ENCODE measurements at regions not wholly inside any gene's neighbourhood (a gene's known extent, or its start where the extent isn't known, plus 50 kb on each side); places are given as distances from the start of the nearest gene placed in this dataset.

- no peak overlapping the region for H3K9ac ChIP-seq (ENCODE audit: insufficient read depth, low read length, poor library complexity, severe bottlenecking)
- H3K36me3 Mint-ChIP-seq: no peaks in the 10 kb centered on the region
- no peaks in the 10 kb centered on the region for H3K4me1 Mint-ChIP-seq
- no peak overlapping the region for H3K27ac Mint-ChIP-seq
- peaks cover 0 to 2% (median 0%) of the 10 kb centered on the region in 7 donors for H3K9me3 Mint-ChIP-seq
- H3K79me2 ChIP-seq (ENCODE audit: insufficient read depth, low read length): no peaks in the 10 kb centered on the region
- H3K4me3 Mint-ChIP-seq: no peak overlapping the region
- H3K27ac ChIP-seq (ENCODE audit: low read depth in 1 of 2, low read length in 2 of 2): no peak overlapping the region
- H3K36me3 ChIP-seq (replicated peaks in 1 of 2; ENCODE audit: control insufficient read depth in 1 of 2, insufficient read depth in 2 of 2, low read length in 2 of 2): no peaks in the 10 kb centered on the region
- H2AFZ ChIP-seq (ENCODE audit: insufficient read depth, low read depth, low read length, poor library complexity, severe bottlenecking): no peak overlapping the region
- no peaks in the 10 kb centered on the region for H3K27me3 ChIP-seq (ENCODE audit: control insufficient read depth in 2 of 2, insufficient read depth in 2 of 2, low read length in 2 of 2)
- no peak overlapping the region for H3K4me3 ChIP-seq (replicated peaks in 1 of 3; ENCODE audit: low read depth in 2 of 3, low read length in 3 of 3)
- no peak for TF ChIP-seq CTCF (IDR thresholded peaks at IDR 0.05)
- H3K9me3 ChIP-seq (replicated peaks in 1 of 2; ENCODE audit: control insufficient read depth in 1 of 2, insufficient read depth in 1 of 2, low read length in 2 of 2): no peaks in the 10 kb centered on the region
- H3K4me1 ChIP-seq (ENCODE audit: control insufficient read depth in 1 of 2, insufficient read depth in 2 of 2, low read length in 2 of 2): no peaks in the 10 kb centered on the region
- H3K27me3 Mint-ChIP-seq (ENCODE audit: low read depth in 3 of 3): peaks cover 4 to 6% (median 5%) of the 10 kb centered on the region in 3 donors
- WGBS (ENCODE audit: insufficient coverage): 10% methylated on average over 4 of the region's 13 CpGs
- intact Hi-C loops (cut with micrococcal nuclease): no loop called here
- no peak overlapping the region for H3K4me2 ChIP-seq (replicated peaks; ENCODE audit: extremely low read depth, low read length, poor library complexity, severe bottlenecking)
- no peak for DNase-seq
- no peaks in the 10 kb centered on the region for H4K20me1 ChIP-seq (ENCODE audit: insufficient read depth, low read length)
Measured at GRCh38 chr18:51437280-51438271, 240.1 kb upstream of the MEX3C start.

- H3K4me1 ChIP-seq (ENCODE audit: control insufficient read depth in 1 of 2, insufficient read depth in 2 of 2, low read length in 2 of 2): no peaks in the 10 kb centered on the region
- H4K20me1 ChIP-seq (ENCODE audit: insufficient read depth, low read length): no peaks in the 10 kb centered on the region
- TF ChIP-seq CTCF (IDR thresholded peaks at IDR 0.05): no peak
- Mint-ChIP-seq H3K27ac (no peak overlapping the region), H3K9me3 (peaks cover 0 to 5% (median 0%) of the 10 kb centered on the region in 7 donors), H3K27me3 (ENCODE audit: low read depth in 3 of 3) (peaks cover 5 to 7% (median 7%) of the 10 kb centered on the region in 3 donors), H3K36me3 (no peaks in the 10 kb centered on the region), H3K4me3 (no peak overlapping the region), H3K4me1 (no peaks in the 10 kb centered on the region)
- intact Hi-C loops (cut with micrococcal nuclease): no loop called here
- no peak overlapping the region for H3K27ac ChIP-seq (ENCODE audit: low read depth in 1 of 2, low read length in 2 of 2)
- no peak overlapping the region for H3K4me3 ChIP-seq (replicated peaks in 1 of 3; ENCODE audit: low read depth in 2 of 3, low read length in 3 of 3)
- H2AFZ ChIP-seq (ENCODE audit: insufficient read depth, low read depth, low read length, poor library complexity, severe bottlenecking): no peak overlapping the region
- H3K36me3 ChIP-seq (replicated peaks in 1 of 2; ENCODE audit: control insufficient read depth in 1 of 2, insufficient read depth in 2 of 2, low read length in 2 of 2): no peaks in the 10 kb centered on the region
- no peak for DNase-seq
- no peak overlapping the region for H3K4me2 ChIP-seq (replicated peaks; ENCODE audit: extremely low read depth, low read length, poor library complexity, severe bottlenecking)
- H3K79me2 ChIP-seq (ENCODE audit: insufficient read depth, low read length): no peaks in the 10 kb centered on the region
- H3K9me3 ChIP-seq (replicated peaks in 1 of 2; ENCODE audit: control insufficient read depth in 1 of 2, insufficient read depth in 1 of 2, low read length in 2 of 2): no peaks in the 10 kb centered on the region
- no peak overlapping the region for H3K9ac ChIP-seq (ENCODE audit: insufficient read depth, low read length, poor library complexity, severe bottlenecking)
- H3K27me3 ChIP-seq (ENCODE audit: control insufficient read depth in 2 of 2, insufficient read depth in 2 of 2, low read length in 2 of 2): no peaks in the 10 kb centered on the region
Measured at GRCh38 chr18:51438797-51439350, 241.4 kb upstream of the MEX3C start.

Measured in CD14-positive monocyte (primary cell).